ENCODE measurements at regions not wholly inside any gene's neighbourhood (a gene's known extent, or its start where the extent isn't known, plus 50 kb on each side); places are given as distances from the start of the nearest gene placed in this dataset.

DNA sequence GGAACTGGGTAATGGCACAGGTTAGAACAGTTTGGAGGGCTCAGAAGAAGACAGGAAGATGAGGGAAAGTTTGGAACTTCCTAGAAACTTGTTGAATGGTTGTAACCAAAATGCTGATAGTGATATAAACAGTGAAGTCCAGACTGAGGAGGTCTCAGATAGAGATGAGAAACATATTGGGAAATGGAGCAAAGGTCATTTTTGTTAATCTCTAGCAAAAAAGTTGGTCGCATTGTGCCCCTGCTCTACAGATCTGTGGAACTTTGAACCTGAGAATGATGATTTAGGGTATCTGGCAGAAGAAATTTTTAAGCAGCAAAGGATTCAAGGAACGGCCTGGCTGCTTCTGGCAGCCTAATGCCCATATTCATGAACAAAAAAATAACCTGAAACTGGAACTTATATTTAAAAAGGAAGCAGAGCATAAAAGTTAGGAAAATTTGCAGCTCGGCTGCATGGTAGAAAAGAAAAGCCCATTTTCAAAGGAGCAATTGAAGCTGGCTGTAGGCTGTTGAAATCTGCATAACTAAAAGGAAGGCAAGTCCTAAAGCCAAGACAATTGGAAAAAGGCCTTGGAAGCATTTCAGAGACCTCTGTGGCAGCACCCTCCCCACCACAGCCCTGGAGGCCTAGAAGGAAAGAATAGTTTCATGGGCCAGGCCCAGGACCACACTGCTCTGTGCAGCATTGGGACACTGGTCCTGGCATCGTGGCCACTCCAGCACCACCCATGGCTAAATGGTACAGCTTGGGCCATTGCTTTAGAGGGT lies 182.6 kb upstream of the CD96 start:
- DNase-seq = no peak

DNA sequence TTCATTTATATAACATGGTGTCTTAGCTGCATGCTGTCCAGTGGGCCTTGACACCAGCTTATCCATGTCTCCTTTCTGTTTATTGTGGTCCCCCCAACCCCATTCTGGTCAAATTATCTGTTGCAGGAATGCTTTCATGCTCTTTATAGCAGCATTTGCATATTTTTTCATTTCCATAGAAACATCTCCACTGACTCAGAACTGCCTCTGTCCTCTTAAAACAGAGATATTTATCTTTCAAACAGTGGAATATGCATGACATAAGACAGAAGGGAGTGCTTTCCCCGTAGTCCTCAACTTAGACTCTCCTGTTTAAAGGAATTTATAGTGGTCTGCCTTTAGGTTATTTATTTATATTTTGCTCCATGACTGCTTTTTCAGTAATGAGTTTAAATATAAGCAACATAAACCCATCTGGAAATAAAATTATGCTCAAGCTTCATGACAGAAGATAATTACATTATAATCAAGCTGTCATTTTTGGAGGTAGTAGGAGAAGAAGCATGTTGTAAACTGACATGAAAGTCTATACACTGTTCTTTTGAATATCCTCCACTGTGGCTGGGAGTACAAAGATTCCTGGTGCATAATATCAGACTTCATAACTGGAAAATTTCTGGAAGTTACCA lies 179.5 kb upstream of the CD96 start:
- no peak for DNase-seq

DNA sequence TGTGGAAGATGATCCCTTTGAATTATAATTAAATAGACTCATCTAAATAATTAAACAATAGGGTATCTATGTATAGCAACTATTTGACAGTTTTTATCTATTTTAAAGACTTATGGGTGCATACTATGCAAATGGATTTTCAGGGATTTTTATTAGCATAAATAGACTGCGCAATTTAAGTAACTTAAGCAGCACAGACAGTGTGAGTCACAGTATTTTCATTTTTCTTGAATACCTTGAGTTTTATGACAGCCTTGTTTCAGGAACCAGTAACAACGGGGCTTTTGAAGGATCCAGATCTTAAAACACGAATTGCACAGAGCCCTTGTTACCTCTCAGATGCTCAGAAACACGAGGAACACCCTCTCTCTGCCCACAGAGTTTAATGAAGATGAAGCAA lies 175.5 kb upstream of the CD96 start:
- DNase-seq = no peak

DNA sequence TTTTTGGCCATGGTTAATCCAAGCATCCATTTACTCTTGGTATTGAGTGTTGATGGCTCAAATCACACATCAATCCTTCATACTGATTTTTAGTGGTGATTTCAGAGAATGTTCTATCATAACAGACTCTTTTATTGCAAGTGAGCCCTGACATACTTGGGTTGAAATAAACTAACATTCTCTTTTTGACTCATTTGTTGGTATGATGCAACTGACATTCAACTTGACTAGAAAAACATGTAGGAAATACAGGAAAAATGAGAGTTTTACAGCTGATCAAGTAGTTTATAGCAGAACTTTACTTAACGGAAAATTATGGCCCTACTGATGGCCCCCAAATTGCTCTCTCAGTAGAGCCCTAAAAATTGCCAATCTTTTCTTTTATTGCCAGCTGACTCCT lies 173.9 kb upstream of the CD96 start:
- DNase-seq = no peak

DNA sequence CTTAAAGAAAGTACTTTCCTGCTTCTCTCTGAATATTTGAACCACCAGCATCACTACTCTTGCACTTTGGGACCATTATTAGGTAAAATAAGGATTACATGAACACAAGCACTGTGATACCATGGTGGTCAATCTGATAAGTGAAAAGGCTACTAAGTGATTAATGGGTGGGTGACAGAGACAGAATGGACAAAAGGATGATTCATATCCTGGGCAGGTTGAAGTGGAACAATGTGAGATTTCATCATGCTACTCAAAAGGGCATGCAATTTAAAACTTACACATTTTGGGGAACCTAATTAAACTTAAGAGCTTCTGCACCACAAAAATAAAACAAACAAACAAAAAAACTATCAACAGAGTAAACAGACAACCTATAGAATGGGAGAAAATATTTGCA lies 172.0 kb upstream of the CD96 start:
- no peak for DNase-seq

DNA sequence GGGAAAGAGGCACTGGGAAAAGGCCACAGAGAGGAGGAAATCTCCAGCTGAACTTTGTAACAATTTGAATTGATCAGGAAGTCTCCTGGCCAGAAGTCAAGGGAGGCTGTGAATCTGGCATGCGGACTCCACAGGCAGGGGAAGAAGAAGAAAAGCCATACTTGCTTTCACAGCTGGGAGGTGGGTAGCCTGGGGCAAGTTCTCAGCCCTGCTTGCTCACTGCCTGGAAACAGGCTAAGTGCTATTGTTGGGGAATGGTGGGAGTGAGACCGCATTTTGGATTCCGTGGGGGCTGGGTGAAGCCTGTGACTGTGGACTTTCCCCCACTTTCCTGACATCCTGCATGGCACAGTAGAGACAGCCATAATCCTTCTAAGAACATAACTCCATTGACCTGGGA lies 168.8 kb upstream of the CD96 start:
- no peak for DNase-seq

DNA sequence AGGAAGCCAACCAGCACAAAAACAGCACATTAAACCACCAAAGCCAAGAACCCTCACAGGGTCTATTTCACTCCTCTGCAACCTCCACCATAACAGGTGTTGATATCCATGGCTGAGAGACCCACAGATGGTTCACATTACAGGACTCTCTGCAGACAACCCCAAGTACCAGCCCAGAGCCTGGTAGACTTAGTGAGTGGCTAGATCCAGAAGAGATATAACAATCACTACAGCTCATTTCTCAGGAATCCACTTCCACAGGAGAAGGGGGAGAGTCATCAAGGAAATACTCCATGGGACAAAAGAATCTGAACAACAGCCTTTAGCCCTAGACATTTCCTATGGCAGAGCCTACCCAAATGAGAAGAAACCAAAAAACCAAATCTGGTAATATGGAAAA lies 168.1 kb upstream of the CD96 start:
- no peak for DNase-seq

DNA sequence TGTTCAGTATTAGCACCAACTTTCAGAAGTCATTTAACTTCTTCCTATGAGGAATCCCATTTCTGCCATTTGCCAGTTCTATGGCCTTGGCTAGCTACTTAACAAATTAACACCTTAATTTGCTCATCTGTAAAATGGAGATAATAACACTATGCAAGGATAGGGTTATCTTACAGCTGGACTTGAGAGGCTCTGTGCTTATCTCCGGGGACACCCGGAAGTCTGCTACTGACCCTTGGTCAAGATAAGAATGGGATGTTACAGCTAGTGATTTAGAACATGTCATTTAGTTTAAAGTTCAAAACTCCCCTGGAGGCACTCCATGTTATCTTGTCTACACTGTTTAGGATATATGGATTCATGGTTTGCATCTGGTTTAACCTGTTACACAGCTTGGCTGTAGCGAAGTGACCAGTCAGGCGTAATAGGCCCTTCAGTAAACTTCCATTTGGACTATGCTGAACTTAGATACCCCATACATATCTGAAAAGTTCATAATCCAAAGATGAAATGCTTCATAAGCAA lies 156.0 kb upstream of the CD96 start:
- DNase-seq = no peak

DNA sequence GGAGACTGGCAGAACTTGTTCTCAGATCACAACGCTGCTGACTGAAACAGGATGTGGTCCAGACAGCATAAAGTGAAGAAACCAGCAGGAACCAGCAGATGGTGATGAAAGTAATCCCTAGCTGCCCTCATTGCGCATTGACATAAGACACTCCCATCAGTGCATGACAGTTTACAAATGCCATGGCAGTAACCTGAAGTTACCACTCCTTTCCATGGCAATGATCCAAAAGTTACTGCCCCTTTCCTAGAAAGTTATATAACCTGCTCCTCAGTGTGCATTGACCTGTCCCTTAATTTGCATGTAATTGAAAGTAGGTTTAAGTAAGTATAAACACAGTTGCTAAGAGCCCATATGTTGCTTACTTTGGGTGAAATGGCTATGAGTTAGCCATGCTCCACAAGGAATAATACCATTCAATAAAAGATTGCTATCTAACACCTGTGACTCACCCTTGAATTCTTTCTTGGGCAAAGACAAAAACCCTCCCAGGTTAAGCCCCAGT lies 149.1 kb upstream of the CD96 start:
- no peak for DNase-seq

DNA sequence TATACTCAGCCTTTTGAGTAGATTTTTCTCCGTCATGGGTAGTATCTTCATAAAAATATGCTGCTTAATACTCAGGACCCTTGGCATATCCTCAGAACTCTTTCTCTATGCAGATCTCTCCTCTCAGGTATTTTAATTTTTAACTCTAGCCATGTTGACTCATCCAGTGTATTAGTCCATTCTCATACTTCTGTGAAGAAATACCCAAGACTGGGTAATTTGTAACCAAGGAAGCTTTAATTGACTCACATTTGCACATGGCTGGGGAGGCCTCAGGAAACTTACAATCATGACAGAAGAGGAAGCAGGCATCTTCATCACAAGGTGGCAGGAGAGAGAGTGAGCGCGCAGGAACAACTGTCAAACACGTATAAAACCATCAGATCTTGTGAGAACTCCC lies 129.3 kb upstream of the CD96 start:
- no peak for DNase-seq

DNA sequence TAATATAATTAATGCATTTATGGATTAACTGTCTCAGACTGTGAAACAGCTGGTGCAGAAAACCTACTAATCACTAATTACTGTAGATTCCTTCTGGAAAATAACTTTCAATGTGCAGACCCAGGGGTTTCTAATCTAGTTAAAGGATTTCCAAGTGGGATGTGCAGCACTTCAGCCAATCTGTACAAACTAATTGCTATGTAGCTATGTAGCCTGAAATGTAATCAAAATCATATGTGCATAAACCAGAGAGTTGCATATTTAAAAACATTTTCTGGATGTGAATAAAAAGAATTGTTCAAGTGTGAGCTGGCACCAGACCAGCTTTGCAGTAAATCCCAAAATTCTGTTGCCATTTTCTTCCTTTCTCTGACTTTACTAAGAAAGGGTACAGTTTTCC lies 127.5 kb upstream of the CD96 start:
- DNase-seq = no peak

DNA sequence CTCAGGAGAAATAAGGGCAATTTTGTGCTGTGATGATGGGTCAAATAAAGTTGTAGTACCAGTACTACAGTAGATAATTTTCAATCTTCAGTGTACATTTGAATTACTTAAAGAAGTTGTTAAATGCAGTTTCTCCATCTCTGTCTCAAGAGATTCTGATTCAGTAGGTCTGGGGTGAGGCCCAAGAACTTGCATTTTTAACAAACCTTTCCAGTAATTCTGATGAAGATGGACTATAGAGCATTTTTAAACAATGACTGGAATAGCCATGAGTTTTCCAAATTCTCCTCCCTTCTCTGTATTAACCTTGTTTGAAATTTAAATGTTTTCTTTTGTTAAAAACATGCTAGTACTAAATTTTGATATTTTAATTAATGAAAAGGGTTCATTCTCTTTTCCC lies 127.0 kb upstream of the CD96 start:
- no peak for DNase-seq

DNA sequence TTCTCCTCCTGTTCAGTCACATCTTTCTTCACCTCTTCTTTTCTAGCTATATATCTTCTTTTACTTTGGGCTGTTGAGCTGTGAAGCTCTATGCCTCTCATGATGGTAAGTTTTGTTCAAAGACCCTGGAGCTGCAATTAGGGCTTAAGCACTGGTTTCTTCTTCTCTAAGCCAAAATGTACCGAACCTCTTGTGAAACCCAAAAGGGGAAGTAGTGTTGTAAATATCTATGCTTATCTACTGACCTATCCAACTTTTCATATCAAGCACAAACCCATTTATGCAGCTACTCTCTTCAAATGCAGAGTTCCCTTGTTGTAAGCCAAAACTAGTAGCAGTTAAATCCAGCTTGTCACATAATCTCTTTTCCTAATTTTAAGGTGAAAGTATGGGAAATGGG lies 123.6 kb upstream of the CD96 start:
- DNase-seq = no peak

DNA sequence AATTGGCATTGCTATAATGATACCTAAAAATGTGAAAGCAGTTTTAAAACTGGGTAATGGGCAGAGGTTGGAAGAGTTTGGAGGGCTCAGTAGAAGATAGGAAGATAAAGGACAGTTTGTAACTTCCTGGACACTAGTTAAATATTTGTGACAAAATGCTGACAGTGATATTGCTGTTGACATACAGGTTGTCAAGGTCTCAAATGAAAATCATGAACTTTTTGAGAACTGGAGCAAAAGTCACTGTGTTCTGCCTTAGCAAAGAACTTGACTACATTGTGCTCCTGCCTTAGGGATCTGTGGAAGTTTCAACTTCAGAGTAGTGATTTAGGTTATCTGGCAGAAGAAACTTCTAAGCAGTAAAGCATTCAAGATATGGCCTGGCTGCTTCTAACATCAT lies 113.7 kb upstream of the CD96 start:
- no peak for DNase-seq

DNA sequence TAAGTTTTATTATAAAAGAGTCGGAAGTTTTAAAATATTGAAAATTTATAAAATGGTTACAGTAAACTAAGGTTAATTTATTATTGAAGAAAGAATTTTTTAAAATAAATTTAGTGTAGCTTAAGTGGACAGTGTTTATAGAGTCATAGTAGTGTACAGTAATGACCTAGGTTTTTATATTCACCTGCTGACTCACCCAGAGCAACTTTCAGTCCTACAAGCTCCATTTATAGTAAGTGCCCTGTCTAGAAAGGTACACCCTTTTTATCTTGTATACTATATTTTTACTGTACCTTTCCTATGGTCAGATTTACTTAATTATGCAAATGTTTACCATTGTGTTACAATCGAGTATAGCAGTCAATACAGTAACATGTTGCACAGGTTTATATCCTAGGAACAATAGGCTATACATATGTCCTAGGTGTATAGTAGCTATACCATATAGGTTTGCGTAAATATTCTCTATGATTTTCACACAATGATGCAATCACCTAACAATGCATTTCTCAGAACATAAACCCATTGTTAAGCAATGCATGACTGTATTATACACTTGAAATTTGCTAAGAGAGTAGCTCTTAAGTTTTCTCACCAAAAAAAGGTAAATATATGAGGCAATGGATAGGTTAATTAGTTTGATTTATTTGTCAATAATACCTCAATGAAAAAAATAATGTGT lies 106.9 kb upstream of the CD96 start:
- no peak for DNase-seq

DNA sequence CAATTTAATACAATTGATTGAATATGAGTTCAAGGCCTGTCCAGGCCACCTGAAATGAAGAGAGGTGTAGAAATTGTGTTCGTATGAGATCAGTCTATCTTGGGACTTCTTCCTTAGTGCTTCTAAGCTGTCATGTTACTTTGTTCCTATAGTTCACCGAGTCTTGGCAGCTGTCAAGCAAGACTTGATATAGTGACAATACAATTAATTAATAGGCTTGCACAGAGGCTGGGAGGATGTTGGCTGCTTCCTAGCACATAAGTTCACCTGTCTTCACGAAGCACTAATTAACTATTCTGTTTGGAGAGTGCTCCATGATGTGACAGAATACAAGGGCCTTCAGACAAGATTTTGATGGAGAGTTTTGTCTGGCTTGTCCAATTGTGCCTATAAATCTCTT lies 103.7 kb upstream of the CD96 start:
- DNase-seq = peak; percentile 4

DNA sequence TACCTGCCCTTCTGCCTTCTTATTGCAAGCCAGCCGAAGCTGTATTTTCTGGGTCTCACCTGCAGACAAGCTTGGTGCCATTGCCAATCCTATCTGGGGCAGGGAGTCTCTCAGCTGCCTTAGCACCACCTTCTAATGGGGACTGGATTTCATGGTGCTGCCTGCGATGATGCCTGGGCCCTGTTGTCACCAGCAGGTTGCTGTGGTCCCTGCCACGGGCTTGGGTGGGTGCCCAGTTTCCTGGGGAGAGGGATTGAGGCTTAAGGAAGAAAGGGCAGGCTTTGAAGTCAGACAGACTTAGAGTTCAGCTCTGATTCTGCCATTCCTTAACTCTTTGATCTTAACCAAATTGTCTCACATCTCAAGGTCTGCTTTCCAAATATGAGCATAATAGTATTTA lies 87.4 kb upstream of the CD96 start:
- DNase-seq = no peak

DNA sequence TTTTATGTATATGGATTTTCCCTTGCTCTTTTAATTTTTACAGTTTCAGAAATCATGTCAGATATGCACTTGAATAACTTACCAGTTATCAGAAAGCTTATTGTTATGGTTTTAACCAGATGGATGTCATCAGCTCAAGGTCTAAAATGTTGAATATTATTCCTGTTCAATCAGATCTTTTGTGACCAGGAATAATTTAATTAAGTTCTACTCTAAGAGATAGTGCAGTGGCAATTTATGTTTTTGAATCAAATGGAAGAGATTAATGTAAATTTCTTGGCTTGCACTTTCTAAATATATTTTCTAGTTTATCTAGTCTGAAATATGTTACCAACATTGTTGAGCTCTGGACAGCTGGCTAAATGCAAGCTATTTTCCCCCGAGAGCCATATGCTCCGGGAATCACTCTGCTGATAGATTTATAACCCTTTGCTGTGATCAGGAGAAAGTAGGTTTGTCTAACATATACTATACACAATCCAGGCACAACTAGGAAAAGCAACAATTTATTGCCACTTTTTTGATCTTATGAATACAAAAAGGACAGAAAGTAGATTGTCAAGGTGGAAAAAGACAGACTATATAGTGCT lies 76.8 kb upstream of the CD96 start:
- no peak for DNase-seq

DNA sequence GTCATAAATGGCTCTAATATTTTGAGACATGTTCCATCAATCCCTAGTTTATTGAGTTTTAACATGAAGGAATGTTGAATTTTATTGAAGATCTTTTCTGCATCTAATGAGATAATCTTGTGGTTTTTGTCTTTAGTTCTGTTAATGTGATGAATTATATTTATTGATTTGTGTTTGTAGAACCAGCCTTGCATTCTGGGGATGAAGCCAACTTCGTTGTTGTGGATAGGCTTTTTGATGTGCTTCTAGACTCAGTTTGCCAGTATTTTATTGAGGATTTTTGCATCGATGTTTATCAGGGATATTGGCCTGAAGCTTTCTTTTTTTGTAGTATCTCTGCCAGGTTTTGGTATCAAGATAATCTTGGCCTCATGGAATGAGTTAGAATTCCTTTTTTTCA lies 72.0 kb upstream of the CD96 start:
- DNase-seq = no peak

DNA sequence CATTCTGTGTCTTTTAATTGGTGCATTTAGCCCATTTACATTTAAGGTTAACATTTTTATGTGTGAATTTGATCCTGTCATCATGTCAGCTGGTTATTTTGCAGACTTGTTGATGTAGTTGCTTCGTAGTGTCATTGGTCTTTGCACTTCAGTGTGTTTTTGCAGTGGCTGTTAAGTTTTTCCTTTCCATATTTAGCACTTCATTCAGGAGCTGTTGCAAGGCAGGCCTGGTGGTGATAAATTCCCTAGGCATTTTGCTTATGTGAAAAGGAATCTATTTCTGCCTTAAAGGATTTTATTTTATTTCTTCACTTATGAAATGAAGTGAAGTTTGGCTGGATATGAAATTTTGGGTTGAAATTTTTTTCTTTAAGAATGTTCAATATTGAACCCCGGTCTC lies 70.2 kb upstream of the CD96 start:
- DNase-seq = no peak

DNA sequence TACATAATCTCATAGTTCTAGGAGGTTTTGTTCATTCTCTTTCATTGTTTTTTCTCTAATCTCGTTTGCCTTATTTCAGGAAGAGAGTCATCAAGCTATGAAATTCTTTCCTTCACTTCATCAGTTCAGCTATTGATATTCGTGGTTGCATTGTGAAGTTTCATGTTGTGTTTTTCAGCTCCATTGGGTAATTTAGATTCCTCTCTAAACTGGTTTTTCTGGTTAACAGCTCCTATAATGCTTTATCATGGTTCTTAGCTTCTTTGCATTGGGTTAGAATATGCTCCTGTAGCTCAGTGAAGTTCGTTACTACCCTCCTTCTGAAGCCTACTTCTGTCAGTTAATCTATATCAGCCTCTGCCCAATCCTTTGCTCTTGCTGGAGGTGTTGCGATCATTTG lies 69.4 kb upstream of the CD96 start:
- DNase-seq = no peak

DNA sequence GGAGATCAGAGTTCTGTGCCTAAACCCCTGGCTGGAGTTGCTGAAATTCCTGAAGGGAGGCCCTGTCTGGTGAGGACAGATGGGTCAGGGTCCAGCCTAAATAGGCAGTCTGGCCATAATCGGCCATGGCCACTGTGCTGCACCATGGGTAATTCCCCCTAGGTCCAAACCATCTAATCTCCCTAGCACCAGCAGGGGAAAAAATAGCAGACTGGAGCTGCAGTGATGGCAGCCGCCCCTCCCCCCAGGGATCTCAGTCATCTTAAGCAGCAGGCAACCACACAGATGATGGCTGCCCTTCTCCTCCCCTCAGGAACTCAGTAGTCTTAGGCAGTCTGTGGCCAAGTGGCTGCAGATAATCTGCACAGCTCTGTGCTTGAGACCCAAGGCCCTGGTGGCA lies 68.4 kb upstream of the CD96 start:
- DNase-seq = no peak

DNA sequence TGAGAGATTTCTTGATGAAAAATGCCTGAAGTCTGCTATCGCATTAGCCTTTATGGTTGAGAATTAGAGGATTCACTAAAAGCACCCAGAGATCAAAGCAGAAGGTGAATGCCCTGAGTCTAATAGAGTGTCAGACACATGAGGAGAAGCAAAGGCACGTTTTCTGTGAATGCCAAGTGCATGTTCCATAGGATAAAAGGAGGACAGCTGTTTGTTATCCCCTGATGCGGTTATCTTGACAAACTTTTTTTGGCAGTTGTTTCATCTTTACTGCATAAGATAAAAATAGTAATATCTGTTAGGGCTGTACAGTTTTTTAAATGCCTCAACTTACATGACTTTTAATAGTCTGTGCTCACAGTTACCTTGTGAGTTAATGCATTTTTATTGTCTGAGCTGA lies 65.3 kb upstream of the CD96 start:
- DNase-seq = no peak

DNA sequence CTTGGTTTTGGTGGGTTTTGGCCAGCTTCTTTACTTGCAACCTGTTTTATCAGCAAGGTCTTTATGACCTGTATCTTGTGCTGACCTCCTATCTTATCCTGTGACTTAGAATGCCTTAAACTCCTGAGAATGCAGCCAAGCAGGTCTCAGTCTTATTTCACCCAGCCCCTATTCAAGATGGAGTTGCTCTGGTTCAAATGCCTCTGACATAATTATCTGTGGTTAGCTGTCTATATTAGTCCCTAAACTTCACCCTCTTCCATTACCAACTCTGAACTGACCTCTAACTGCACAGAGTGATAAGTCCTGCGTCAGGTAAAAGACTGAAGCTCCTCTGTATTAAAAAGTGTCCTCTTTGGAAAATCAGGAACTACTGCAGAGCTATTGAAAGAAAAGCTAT lies 61.9 kb upstream of the CD96 start:
- DNase-seq = no peak

All from NCI-H1105 treated with DMSO at 0.1 percent for 48 hours (cell line).